ENCODE measurements at regions not wholly inside any gene's neighbourhood (a gene's known extent, or its start where the extent isn't known, plus 50 kb on each side); places are given as distances from the start of the nearest gene placed in this dataset.

DNA sequence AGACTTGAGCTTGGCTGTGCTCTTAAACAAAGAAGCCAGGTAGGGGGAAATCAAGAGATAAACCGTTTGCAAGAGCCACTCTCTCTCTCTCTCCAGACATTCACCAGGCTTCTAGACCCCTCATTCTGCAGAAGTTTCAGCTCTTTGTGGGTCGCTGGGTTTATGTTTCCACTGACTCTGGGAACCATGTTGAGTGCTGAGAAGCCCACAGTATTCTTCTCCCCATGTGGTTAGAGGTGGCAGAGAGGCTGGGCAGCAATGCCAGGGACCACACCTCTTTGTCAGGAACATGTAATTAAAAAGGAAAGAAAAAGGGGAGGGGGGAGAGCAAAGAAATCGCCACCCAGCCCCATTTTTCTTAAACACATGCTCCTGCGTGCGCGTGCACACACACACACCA is 154.8 kb upstream of the SOX9 start:
- intact Hi-C loops (cut with DNase I), result no loop called here
- H3K27me3 ChIP-seq, result no peaks in the 10 kb centered on the region
- WGBS (ENCODE audit: insufficient coverage, low coverage, low lambda C conversion rate, missing lambda C conversion rate), result 68% methylated on average over 6 of the region's 6 CpGs
- no peaks in the 10 kb centered on the region for H3K9me3 ChIP-seq
- DNase-seq (no peak), ATAC-seq (no peak)
- H3K36me3 ChIP-seq, result no peaks in the 10 kb centered on the region
- H3K27ac ChIP-seq, result no peak overlapping the region
- no peaks in the 10 kb centered on the region for H3K4me1 ChIP-seq
- TF ChIP-seq POLR2A (IDR thresholded peaks at IDR 0.05), result no peak
- TF ChIP-seq CTCF (IDR thresholded peaks at IDR 0.05), result no peak
- H3K4me3 ChIP-seq, result no peak overlapping the region

- H3K9me3 ChIP-seq, result no peaks in the 10 kb centered on the region
- DNase-seq (no peak), ATAC-seq (no peak)
- H3K4me3 ChIP-seq, result no peak overlapping the region
- H3K4me1 ChIP-seq, result no peaks in the 10 kb centered on the region
- 82% methylated on average over 9 of the region's 13 CpGs for WGBS (ENCODE audit: insufficient coverage, low coverage, low lambda C conversion rate, missing lambda C conversion rate)
- H3K27ac ChIP-seq, result no peak overlapping the region
- no peaks in the 10 kb centered on the region for H3K27me3 ChIP-seq
- intact Hi-C loops (cut with DNase I), result no loop called here
- no peaks in the 10 kb centered on the region for H3K36me3 ChIP-seq
- TF ChIP-seq POLR2A (IDR thresholded peaks at IDR 0.05), result no peak
- TF ChIP-seq CTCF (IDR thresholded peaks at IDR 0.05), result no peak
Observed at GRCh38 chr17:71966459-71967313, 154.1 kb upstream of the SOX9 start.

GRCh38 chr17:71969500-71969899 is 151.3 kb upstream of the SOX9 start:
- Histone ChIP-seq H3K9me3 (no peaks in the 10 kb centered on the region), H3K4me1 (no peaks in the 10 kb centered on the region), H3K4me3 (no peak overlapping the region), H3K27me3 (no peaks in the 10 kb centered on the region), H3K27ac (no peak overlapping the region), H3K36me3 (no peaks in the 10 kb centered on the region)
- intact Hi-C loops (cut with DNase I), result no loop called here
- no peak for TF ChIP-seq CTCF (IDR thresholded peaks at IDR 0.05)
- no peak for TF ChIP-seq POLR2A (IDR thresholded peaks at IDR 0.05)
- DNase-seq, result no peak
- no peak for ATAC-seq

DNA sequence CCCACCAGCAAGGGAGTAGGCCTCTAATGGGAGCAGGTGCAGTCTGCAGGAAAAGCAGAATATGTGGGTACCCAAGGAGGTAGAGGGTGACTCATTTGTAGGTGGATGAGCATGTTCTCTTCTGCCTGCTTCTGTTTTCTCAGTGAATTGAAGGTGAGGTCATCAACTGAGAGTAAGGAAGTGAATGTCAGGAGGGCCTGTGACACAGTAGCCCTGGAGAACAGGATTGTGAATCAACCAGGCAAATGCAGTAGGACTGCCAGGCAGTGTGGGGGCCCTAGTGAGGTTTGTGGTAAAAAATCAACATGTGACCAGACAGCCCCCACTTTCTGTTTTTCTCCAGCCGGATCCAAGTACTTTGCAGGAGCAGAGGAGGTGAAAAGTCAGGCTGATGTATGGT is 150.5 kb upstream of the SOX9 start:
- Histone ChIP-seq H3K27ac (no peak overlapping the region), H3K36me3 (no peaks in the 10 kb centered on the region), H3K4me3 (no peak overlapping the region), H3K9me3 (no peaks in the 10 kb centered on the region), H3K27me3 (no peaks in the 10 kb centered on the region), H3K4me1 (no peaks in the 10 kb centered on the region)
- intact Hi-C loops (cut with DNase I), result no loop called here
- DNase-seq (no peak), ATAC-seq (peak in 1 of 4 donors; percentile 40)
- TF ChIP-seq POLR2A (IDR thresholded peaks at IDR 0.05) (no peak), CTCF (IDR thresholded peaks at IDR 0.05) (no peak)
- WGBS (ENCODE audit: insufficient coverage, low coverage, low lambda C conversion rate, missing lambda C conversion rate), result 80% methylated on average over 1 of the region's 1 CpG
